Pancreas (tissue), 10 donors: ENCODE measurements at regions not wholly inside any gene's neighbourhood (a gene's known extent, or its start where the extent isn't known, plus 50 kb on each side); places are given as distances from the start of the nearest gene placed in this dataset.
A peak's percentile ranks its signal among the peaks of the same experiment; 100 is the strongest.

Source experiments
- ATAC-seq, 4 donors: fragments of 200-7000 bp; cut with Tn5 transposase; one replicate each; pipeline versions ENCODE4 v1.8.0 to v1.9.1; 2020; ENCODE audit warnings: mild to moderate bottlenecking in 4 of 4, moderate library complexity in 4 of 4
- DNase-seq, 6 donors: peaks; one replicate each; pipeline ENCODE4 v3.0.0-alpha.2; 2020
- FAIRE-seq: peaks from 2 replicates; lab custom pipeline; 2012; peaks lifted over from hg19 to GRCh38; lab: Jason Lieb, UNC
- H3K27ac ChIP-seq, 4 donors: fragments of 200-600 bp; sonication (generic); 1 replicate in 3 of 4; 2 replicates in 1 of 4; pipeline versions ENCODE4 v1.5.0 to v1.8.0; 2020
- H3K27me3 ChIP-seq, 4 donors: fragments of 200-600 bp; one replicate each; pipeline ENCODE4 v1.8.0; 2021
- H3K36me3 ChIP-seq, 3 donors: fragments of 200-600 bp; sonication (generic) in 1 of 3; one replicate each; pipeline versions ENCODE4 v1.5.0 to v1.8.0; 2020 to 2021
- H3K4me1 ChIP-seq, 3 donors: fragments of 200-600 bp; one replicate each; pipeline ENCODE4 v1.8.0; 2021
- H3K4me3 ChIP-seq, 4 donors: fragments of 200-600 bp; sonication (generic) in 2 of 4; one replicate each; pipeline versions ENCODE4 v1.5.0 to v1.8.0; 2020 to 2021
- H3K9me3 ChIP-seq, 4 donors: fragments of 200-600 bp; one replicate each; pipeline ENCODE4 v1.8.0; 2021
- WGBS, 2 donors: extraction: QIAGEN DNeasy Blood & Tissue Kit; methylation state at CpG; one replicate each; pipeline ENCODE4 v1.1.7; 2013; 5-methylcytosine and 5-hydroxymethylcytosine counted together
- intact Hi-C, 3 donors: fragments of 100-400 bp; cut with DNase I; formaldehyde crosslinking; loops; one replicate each; pipeline versions ENCODE4 v1.11.1 to v1.14.2; 2022
- TF ChIP-seq, protein P1 (sequence below), 4 donors: fragments of 200-600 bp; sonication (generic) in 3 of 4; IDR thresholded peaks; one replicate each; pipeline versions ENCODE4 v1.5.0 to v1.8.0; 2021; ENCODE audit warnings: antibody characterized with exemption in 4 of 4
- donor health status: healthy with polysubstance abuse.
- donor health status: DM: no; HTN: no; CAD: no; lungs with moderate emphysema.
- donor health status: DM: no; HTN: no; CAD: no.
- donor health status: control.
- donor health status: control.
- donor health status: Bipolar disorder and iron deficiency.
- donor health status: DM: yes; HTN: yes; CAD: no.
- donor health status: DM: no; HTN: no; CAD: no.
- donor health status: DM: no; HTN: no; CAD: no.
- donor health status: DM: yes; HTN: yes; CAD: no.

DNA sequence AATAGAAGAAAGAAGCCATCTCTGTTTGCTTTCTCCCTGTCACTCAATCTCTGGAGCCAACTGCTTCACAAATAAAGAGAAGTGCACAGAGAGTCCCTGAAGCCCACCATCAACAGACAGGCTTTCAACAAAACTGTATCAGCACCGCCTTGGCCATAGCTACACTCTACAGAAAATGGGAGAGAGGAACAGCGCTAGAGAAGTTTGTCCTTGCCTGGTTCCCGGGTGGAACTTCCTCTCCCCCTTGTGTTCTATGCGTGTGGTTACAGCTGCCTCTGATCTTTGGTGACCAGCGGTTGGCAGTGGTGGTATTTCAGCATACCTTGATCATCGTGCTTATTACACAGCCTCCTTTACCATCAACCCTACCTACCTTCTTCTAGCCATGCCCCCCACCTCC lies 91.4 kb upstream of the CCL2 start:
- intact Hi-C loops, result no loop called here
- Histone ChIP-seq H3K9me3 (no peaks in the 10 kb centered on the region), H3K36me3 (no peaks in the 10 kb centered on the region), H3K27ac (no peak overlapping the region), H3K27me3 (peaks cover 0 to 26% (median 0%) of the 10 kb centered on the region in 4 donors), H3K4me3 (no peak overlapping the region), H3K4me1 (no peaks in the 10 kb centered on the region)
- TF ChIP-seq, protein P1, sequence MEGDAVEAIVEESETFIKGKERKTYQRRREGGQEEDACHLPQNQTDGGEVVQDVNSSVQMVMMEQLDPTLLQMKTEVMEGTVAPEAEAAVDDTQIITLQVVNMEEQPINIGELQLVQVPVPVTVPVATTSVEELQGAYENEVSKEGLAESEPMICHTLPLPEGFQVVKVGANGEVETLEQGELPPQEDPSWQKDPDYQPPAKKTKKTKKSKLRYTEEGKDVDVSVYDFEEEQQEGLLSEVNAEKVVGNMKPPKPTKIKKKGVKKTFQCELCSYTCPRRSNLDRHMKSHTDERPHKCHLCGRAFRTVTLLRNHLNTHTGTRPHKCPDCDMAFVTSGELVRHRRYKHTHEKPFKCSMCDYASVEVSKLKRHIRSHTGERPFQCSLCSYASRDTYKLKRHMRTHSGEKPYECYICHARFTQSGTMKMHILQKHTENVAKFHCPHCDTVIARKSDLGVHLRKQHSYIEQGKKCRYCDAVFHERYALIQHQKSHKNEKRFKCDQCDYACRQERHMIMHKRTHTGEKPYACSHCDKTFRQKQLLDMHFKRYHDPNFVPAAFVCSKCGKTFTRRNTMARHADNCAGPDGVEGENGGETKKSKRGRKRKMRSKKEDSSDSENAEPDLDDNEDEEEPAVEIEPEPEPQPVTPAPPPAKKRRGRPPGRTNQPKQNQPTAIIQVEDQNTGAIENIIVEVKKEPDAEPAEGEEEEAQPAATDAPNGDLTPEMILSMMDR (IDR thresholded peaks at IDR 0.05), result peak in 3 of 4 donors; percentile 10 to 39 (median 18)
- DNase-seq, result no peak
- 5 to 7% methylated on average over 6 of the region's 6 CpGs for WGBS, 2 donors
- FAIRE-seq, result no peak
- peak in 3 of 4 donors; percentile 42 to 85 (median 72) for ATAC-seq

DNA sequence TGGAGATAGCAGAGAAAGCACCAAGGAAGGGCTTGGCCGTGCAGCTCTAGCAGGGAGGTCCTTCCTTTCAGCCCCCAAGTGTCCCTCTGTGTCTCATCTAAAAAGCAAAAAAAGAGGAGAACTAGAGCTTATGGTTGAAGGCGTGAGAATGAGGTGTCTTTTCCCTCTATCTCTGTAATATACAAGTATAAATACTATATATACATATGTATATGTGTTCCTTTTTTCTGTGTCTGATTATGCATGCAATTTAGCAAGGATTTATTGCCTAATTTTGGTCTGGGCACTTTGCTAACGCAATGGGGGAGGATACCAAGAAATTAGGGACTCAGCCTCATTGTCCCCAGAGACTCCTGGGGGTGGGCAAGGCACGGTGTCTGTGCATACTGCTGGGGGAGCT lies 90.2 kb upstream of the CCL2 start:
- 58 to 59% methylated on average over 4 of the region's 4 CpGs for WGBS, 2 donors
- Histone ChIP-seq H3K36me3 (no peaks in the 10 kb centered on the region), H3K27me3 (peaks cover 0 to 18% (median 0%) of the 10 kb centered on the region in 4 donors), H3K4me1 (no peaks in the 10 kb centered on the region), H3K4me3 (no peak overlapping the region), H3K9me3 (no peaks in the 10 kb centered on the region), H3K27ac (no peak overlapping the region)
- no peak for DNase-seq
- no peak for ATAC-seq
- FAIRE-seq, result no peak
- TF ChIP-seq, protein P1 (IDR thresholded peaks at IDR 0.05), result no peak
- intact Hi-C loops, result loop anchor here in 1 of 3 donors (5.0 kb wide), 1 partner anchor 388 kb away; no protein-coding TSS in a partner anchor

DNA sequence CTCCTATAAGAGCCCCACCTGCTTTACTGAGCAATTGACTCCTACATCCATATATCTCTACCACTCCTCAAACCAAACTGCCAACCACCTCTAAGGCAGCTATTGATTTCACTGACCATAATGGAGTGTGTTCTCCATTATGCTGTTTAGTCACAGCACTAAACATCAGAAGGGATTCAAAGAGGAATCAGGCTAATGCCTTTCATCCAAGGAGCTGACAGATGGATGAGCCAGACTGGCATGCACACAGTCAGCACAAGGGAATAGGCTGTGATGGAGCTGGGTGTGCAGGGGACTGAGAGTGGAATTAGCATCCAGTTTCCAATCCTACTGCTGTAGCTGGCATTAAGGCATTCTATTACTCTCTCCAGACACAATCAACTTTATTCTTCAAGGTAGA lies 88.7 kb upstream of the CCL2 start:
- H3K27me3 ChIP-seq, result peaks cover 0 to 19% (median 0%) of the 10 kb centered on the region in 4 donors
- H3K4me1 ChIP-seq, result no peaks in the 10 kb centered on the region
- TF ChIP-seq, protein P1 (IDR thresholded peaks at IDR 0.05), result no peak
- FAIRE-seq (no peak), ATAC-seq (no peak), DNase-seq (no peak)
- H3K27ac ChIP-seq, result no peak overlapping the region
- H3K4me3 ChIP-seq, result no peak overlapping the region
- no peaks in the 10 kb centered on the region for H3K36me3 ChIP-seq
- intact Hi-C loops, result loop anchor here in 1 of 3 donors (5.0 kb wide), 1 partner anchor 389 kb away; no protein-coding TSS in a partner anchor
- no peaks in the 10 kb centered on the region for H3K9me3 ChIP-seq

DNA sequence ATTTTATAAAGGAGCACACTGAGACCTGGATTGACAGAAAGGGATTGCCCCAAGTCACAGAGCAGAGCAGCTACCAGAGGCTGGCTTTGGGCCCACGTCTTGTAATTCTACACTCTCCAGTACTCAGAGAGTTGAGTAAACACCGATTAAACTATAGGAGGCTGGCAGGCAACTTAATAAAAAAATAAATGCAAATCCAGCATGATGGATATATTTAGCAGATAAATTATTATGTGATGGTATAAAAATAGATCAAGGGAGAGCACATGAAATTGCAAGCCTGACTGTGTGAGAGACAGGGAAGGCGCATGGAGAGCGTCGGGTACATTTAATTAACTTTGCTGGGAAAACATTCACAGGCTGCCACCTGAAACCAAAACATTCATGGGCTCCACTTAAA lies 87.7 kb upstream of the CCL2 start:
- Histone ChIP-seq H3K27ac (no peak overlapping the region), H3K9me3 (no peaks in the 10 kb centered on the region), H3K36me3 (no peaks in the 10 kb centered on the region), H3K4me3 (no peak overlapping the region), H3K27me3 (peaks cover 0 to 19% (median 0%) of the 10 kb centered on the region in 4 donors), H3K4me1 (no peaks in the 10 kb centered on the region)
- intact Hi-C loops, result loop anchor here in 1 of 3 donors (5.0 kb wide), 1 partner anchor 390 kb away; no protein-coding TSS in a partner anchor
- FAIRE-seq (no peak), DNase-seq (peak in 3 of 6 donors; percentile 20 to 34 (median 20)), ATAC-seq (peak; percentile 60 to 81 (median 75))
- WGBS, 2 donors, result 14 to 16% methylated on average over 5 of the region's 5 CpGs
- TF ChIP-seq, protein P1 (IDR thresholded peaks at IDR 0.05), result no peak

DNA sequence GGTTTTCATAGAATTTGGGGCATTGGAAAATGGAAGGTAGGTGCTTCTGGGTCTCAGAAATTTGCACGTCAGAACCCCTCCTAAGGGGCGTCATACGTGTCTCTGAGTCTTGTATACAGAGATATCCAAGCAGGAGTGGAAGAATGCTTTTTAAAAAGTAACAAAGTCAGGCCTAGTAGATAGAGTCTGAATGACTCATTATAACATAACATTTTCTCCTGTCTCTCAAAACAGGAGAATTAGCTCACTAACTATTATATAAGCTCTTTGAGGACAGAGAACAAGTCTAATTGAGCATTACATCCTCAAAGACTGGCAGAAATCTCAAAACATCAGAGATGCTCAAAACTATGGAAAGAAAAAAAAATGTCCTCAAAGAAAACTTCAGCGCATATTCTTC lies 86.1 kb upstream of the CCL2 start:
- TF ChIP-seq, protein P1 (IDR thresholded peaks at IDR 0.05), result no peak
- Histone ChIP-seq H3K36me3 (no peaks in the 10 kb centered on the region), H3K9me3 (no peaks in the 10 kb centered on the region), H3K27me3 (peaks cover 0 to 13% (median 0%) of the 10 kb centered on the region in 4 donors), H3K4me3 (no peak overlapping the region), H3K27ac (no peak overlapping the region), H3K4me1 (no peaks in the 10 kb centered on the region)
- 76 to 80% methylated on average over 4 of the region's 4 CpGs for WGBS, 2 donors
- ATAC-seq, result no peak
- no peak for FAIRE-seq
- intact Hi-C loops, result loop anchor here in 1 of 3 donors (5.0 kb wide), 1 partner anchor 392 kb away; no protein-coding TSS in a partner anchor
- no peak for DNase-seq
